ELF-1 (cell line): ENCODE measurements at regions not wholly inside any gene's neighbourhood (a gene's known extent, or its start where the extent isn't known, plus 50 kb on each side); places are given as distances from the start of the nearest gene placed in this dataset.

Experiments used
- DNase-seq: peaks from one replicate; pipeline ENCODE4 v3.0.0-alpha.2; 2016; ENCODE audit warnings: low read depth, low spot score

DNA sequence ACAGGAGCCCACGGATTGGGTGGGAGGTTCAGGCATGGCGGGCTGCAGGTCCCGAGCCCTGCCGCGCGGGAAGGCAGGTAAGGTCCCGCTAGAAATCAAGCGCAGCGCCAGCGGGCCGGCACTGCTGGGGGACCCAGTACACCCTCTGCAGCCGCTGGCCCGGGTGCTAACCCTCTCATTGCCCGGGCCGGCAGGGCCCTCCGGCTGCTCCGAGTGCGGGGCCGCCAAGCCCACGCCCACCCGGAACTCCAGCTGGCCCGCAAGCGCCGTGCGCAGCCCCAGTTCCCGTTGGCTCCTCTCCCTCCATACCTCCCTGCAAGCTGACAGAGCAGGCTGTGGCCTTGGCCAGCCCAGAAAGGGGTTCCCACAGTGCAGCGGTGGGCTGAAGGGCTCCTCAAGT lies 156.8 kb upstream of the GIMD1 start:
- peak; percentile 60 for DNase-seq

- DNase-seq = peak; percentile 6
These were observed 156.2 kb upstream of the GIMD1 start for GRCh38 chr4:106524772-106525171.

GRCh38 chr4:106522839-106523238 lies 154.3 kb upstream of the GIMD1 start:
- DNase-seq = no peak

DNA sequence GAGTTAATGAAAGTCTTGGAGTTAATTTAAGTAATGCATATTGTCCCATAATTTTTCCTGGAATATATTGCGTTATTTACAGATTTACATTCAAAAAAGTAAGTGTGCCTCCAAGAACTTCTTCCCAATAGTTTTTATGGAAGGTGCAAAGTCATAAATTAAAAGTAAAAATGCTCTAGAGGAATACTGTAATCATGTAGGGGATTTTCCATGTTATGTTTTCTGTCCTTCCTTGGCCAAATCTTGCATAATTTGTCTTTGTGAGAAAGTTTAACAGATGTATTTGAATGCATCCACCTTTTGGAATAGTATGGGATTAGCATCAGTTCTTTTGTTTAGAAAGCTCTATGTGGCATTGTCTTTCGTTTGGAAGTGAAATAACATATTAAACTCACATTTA lies 144.1 kb upstream of the GIMD1 start:
- DNase-seq = no peak

- DNase-seq = no peak
These were observed 138.9 kb upstream of the GIMD1 start for GRCh38 chr4:106507440-106507839.

GRCh38 chr4:106503116-106504050 lies 134.8 kb upstream of the GIMD1 start:
- DNase-seq = no peak

- peak; percentile 69 for DNase-seq
These were observed 133.6 kb upstream of the GIMD1 start for GRCh38 chr4:106502106-106502699.

GRCh38 chr4:106497271-106497670 lies 128.7 kb upstream of the GIMD1 start:
- DNase-seq = no peak

- no peak for DNase-seq
These were observed 127.5 kb upstream of the GIMD1 start for GRCh38 chr4:106496061-106496460.

GRCh38 chr4:106495476-106495875 lies 126.9 kb upstream of the GIMD1 start:
- no peak for DNase-seq

DNA sequence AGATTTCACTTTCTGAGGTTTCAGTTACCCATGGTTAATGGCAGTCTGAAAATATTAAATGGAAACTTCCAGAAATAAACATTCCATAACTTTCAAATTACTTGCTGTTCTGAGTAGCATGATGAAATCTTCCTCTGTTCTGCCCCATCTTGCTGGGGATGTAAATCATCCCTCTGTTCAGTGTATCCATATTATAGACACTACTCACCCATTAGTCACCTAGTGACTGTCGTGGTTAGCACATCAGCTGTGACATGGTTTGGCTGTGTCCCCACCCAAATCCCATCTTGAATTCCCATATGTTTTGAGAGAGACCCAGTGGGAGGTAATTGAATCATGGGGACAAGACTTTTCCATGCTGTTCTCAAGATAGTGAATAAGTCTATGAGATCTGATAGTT lies 125.5 kb upstream of the GIMD1 start:
- no peak for DNase-seq

DNA sequence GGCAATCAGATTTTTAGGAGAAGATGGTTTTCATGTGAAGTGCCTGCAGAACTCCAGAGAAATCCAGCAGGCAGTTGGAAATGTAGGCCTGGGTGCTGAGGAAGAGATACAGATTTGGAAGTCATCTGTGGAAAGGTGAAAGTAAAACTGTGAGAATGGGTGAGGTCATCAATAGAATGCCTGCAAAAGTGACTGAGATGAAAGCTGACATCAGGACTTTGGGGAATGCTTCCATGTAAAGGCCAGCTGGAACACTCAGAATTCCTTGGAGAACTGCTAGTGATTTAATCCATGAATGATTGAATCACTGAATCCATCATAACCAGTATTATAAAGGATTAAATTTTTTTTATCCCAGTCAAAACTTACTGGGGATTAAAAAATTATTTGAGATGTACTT lies 124.5 kb upstream of the GIMD1 start:
- no peak for DNase-seq

DNA sequence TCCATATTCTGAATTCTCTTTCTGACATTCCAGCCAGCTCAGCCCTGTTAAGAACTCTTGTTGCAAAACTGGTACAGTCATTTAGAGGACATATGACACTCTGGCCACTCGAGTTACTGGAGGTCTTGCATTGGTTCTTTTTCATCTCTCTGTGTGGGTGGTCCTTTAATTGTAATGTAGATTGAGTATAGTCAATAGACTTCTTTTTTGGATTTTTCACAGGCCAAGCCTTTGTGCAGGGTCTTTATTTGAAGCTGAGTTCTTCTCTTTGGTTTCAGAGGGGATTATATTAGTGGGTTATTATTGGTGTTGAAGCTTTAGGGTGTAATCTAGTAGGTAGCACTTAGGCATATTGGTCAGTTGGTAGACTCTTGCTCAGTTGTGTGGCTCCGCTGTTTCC lies 118.0 kb upstream of the GIMD1 start:
- peak; percentile 10 for DNase-seq

DNA sequence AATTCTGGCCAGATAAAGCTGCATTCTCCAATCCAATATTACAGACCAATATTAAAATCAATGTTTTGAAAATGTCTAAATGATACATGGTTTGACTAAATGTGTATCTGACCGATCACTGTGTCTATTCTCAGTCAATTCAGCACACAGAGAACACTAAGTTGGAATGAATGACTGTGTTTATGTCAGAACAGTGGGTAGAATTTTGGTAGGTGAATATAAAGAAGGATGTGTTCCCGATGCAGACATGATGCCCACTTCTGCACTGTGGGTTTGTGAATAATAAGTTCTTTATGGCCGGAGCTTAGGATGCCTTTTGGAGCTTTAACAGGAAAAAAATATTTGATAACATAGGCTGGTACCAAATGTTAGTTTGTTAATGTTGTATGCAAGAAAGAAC lies 113.2 kb upstream of the GIMD1 start:
- DNase-seq = no peak

DNA sequence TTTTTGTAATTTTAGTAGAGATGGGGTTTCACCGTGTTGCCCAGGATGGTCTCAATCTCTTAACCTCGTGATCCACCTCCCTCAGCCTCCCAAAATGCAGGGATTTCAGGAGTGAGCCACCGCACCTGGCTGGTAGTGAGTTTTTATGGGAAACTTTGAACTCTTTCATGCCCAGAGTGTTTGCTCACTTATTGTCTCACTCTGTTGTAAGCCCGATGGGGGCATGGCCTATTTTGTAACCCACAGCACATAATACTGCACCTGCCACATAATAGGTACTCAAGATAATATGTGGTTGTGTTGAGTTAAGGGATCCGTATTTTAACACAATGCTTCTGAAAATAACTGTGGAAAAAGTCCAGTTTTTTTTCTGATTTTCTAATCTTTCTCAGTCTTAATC lies 109.6 kb upstream of the GIMD1 start:
- DNase-seq = no peak

DNA sequence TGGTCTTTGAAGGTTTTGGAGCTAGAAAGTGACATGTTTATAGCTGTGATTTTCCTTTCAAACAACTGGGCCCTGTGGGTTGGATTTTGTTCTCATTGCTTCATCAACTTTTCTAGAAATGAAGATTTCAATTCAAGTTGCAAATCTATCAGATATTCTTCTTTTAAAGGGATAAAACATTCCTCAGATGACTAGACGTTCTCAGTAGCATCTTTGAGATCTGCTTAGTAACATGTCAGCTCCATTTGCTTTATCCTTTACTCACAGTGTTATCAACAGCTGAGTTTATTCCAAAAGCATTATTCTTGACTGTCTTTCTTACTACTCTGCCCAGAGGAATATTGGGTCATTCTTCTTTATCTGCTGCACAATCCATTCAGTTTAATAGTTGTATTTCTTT lies 108.2 kb upstream of the GIMD1 start:
- no peak for DNase-seq

DNA sequence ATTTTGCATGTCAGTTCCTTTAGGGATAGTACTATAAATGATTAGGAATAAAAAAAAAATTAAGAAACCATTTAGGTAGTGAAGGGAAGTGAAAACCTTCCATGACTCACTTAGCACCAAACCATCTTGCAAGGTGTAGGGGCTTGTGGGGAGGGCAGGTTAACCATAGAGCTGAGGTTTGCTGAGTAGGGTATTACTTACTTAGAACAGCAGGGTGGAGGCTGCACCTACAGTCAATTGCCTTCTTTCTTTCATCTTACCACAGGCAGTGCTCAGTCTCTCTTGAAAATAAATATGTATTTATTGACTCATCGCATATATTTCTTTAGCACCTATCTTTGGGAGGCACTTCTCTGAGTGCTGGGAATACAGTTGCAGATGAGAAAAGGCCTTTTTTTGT lies 104.9 kb upstream of the GIMD1 start:
- DNase-seq = no peak

DNA sequence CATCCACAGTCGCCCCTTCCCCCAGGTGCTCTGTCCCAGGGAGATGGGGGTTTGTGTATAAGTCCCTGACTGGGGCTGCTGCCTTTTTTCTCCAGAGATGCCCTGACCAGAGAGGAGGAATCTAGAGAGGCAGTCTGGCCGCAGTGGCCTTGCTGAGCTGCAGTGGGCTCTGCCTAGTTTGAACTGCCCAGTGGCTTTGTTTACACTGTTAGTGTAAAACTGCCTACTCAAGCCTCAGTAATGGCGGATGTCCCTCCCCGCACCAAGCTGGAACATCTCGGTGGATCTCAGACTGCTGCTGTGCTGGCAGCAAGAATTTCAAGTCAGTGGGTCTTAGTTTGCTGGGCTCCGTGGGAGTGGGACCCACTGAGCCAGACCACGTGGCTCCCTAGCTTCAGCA lies 102.6 kb upstream of the GIMD1 start:
- no peak for DNase-seq

GRCh38 chr4:106463622-106464021 lies 95.0 kb upstream of the GIMD1 start:
- no peak for DNase-seq

DNA sequence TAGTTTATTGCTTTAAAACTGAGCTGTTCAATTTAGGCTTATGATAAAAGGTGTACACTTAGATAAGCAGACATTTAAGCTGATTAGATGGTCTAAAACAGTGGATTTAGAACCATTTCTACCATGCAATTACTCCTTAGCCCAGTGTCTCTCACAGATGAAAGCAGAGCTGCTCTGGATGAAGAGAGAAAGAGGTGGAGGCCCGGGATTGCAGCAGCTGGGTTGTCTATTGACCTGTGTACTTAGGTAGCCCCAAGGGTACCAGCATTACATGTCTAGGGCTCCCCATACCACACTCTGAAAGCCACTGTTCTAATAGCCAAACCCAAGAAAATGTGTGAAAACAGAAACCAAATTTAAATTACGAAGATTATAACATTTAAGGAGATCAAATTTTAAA lies 86.0 kb upstream of the GIMD1 start:
- no peak for DNase-seq

DNA sequence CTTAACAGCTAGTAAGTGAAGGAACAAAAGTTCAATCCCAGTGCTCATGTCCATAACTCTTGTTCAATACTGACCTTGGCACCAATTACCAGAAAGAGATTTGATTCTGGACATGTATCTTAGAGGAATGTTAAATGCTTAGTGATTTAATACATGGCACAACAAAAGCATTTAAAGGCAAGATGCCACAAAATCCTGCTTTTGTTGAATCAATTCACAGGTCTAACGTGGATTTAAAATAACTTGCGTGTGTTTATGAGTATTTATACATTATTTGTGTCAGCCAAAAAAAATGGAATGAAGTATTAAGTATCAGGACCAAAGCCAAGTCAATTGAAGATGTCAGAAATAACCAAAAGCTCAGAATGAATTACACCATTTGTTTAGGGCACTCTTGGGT lies 85.4 kb upstream of the GIMD1 start:
- DNase-seq = no peak

GRCh38 chr4:106451091-106451490 lies 82.5 kb upstream of the GIMD1 start:
- no peak for DNase-seq

DNA sequence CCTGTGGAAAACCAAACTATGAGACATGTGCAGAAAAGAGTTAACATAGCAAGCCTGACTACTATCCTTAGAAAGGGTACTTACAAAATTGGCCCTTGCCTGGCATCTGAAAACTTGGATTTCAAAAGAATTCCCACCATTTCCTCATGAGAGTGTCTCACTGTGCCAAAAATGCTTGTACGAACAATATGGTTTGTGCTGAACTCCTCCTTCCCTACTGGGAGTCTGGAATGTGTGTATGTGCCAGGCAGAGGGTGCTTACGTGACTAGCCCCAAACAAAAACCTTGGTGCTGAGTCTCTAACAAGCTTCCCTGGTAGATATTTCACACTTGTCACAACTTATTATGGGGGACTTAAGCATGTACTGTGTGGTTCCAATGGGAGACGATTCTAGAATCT lies 81.7 kb upstream of the GIMD1 start:
- DNase-seq = no peak
